ENCODE measurements at regions not wholly inside any gene's neighbourhood (a gene's known extent, or its start where the extent isn't known, plus 50 kb on each side); places are given as distances from the start of the nearest gene placed in this dataset.
"Not testable (repeated sequence)": the region's sequence is repeated elsewhere in the genome, so short reads cannot be mapped to it uniquely, and the experiment has no call there.

GRCh38 chr5:116872486-116872885 lies 297.9 kb upstream of the SEMA6A start:
- ATAC-seq (no peak), DNase-seq (ENCODE audit: low spot score) (no peak)
- intact Hi-C loops (cut with DNase I): no loop called here

- intact Hi-C loops (cut with DNase I); DNase-seq (ENCODE audit: low spot score); ATAC-seq: not testable (repeated sequence)
Measured at GRCh38 chr5:116867825-116868224, 293.2 kb upstream of the SEMA6A start.

- no peak for DNase-seq (ENCODE audit: low spot score)
- intact Hi-C loops (cut with DNase I): no loop called here
- no peak for ATAC-seq
Measured at GRCh38 chr5:116865651-116866050, 291.0 kb upstream of the SEMA6A start.

GRCh38 chr5:116864838-116865190 lies 290.2 kb upstream of the SEMA6A start:
- intact Hi-C loops (cut with DNase I): no loop called here
- no peak for ATAC-seq
- DNase-seq (ENCODE audit: low spot score): no peak

GRCh38 chr5:116864157-116864837 lies 289.7 kb upstream of the SEMA6A start:
- intact Hi-C loops (cut with DNase I): no loop called here
- ATAC-seq: peak; percentile 20
- no peak for DNase-seq (ENCODE audit: low spot score)

- no peak for ATAC-seq
- no peak for DNase-seq (ENCODE audit: low spot score)
- intact Hi-C loops (cut with DNase I): no loop called here
Measured at GRCh38 chr5:116862632-116863455, 288.2 kb upstream of the SEMA6A start.

GRCh38 chr5:116861666-116862065 lies 287.0 kb upstream of the SEMA6A start:
- DNase-seq (ENCODE audit: low spot score) (no peak), ATAC-seq (no peak)
- intact Hi-C loops (cut with DNase I): no loop called here

GRCh38 chr5:116861097-116861496 lies 286.5 kb upstream of the SEMA6A start:
- ATAC-seq (no peak), DNase-seq (ENCODE audit: low spot score) (no peak)
- intact Hi-C loops (cut with DNase I): no loop called here

GRCh38 chr5:116859666-116860320 lies 285.2 kb upstream of the SEMA6A start:
- no peak for ATAC-seq
- intact Hi-C loops (cut with DNase I): no loop called here

GRCh38 chr5:116858705-116859333 lies 284.2 kb upstream of the SEMA6A start:
- no peak for ATAC-seq
- intact Hi-C loops (cut with DNase I): no loop called here
- no peak for DNase-seq (ENCODE audit: low spot score)

More at GRCh38 chr5:116859666-116860320, 285.2 kb upstream of the SEMA6A start:
- no peak for DNase-seq (ENCODE audit: low spot score)

- ATAC-seq; intact Hi-C loops (cut with DNase I); DNase-seq (ENCODE audit: low spot score): not testable (repeated sequence)
Measured at GRCh38 chr5:116858020-116858419, 283.4 kb upstream of the SEMA6A start.

GRCh38 chr5:116856271-116856670 lies 281.6 kb upstream of the SEMA6A start:
- intact Hi-C loops (cut with DNase I): no loop called here
- ATAC-seq (no peak), DNase-seq (ENCODE audit: low spot score) (no peak)

GRCh38 chr5:116853992-116854391 lies 279.4 kb upstream of the SEMA6A start:
- intact Hi-C loops (cut with DNase I): no loop called here
- ATAC-seq: no peak
- no peak for DNase-seq (ENCODE audit: low spot score)

- DNase-seq (ENCODE audit: low spot score): no peak
- no peak for ATAC-seq
- intact Hi-C loops (cut with DNase I): no loop called here
Measured at GRCh38 chr5:116848954-116849581, 274.4 kb upstream of the SEMA6A start.

GRCh38 chr5:116847960-116848359 lies 273.3 kb upstream of the SEMA6A start:
- intact Hi-C loops (cut with DNase I): no loop called here
- DNase-seq (ENCODE audit: low spot score) (no peak), ATAC-seq (no peak)

- ATAC-seq: no peak
- intact Hi-C loops (cut with DNase I): no loop called here
Measured at GRCh38 chr5:116844015-116844414, 269.4 kb upstream of the SEMA6A start.

GRCh38 chr5:116842514-116842961 lies 267.9 kb upstream of the SEMA6A start:
- intact Hi-C loops (cut with DNase I): no loop called here
- no peak for DNase-seq (ENCODE audit: low spot score)
- ATAC-seq: no peak

More at GRCh38 chr5:116844015-116844414, 269.4 kb upstream of the SEMA6A start:
- no peak for DNase-seq (ENCODE audit: low spot score)

GRCh38 chr5:116841734-116842133 lies 267.1 kb upstream of the SEMA6A start:
- intact Hi-C loops (cut with DNase I): no loop called here
- DNase-seq (ENCODE audit: low spot score): no peak
- ATAC-seq: no peak

GRCh38 chr5:116838011-116838536 lies 263.5 kb upstream of the SEMA6A start:
- DNase-seq (ENCODE audit: low spot score) (no peak), ATAC-seq (peak; percentile 39)
- intact Hi-C loops (cut with DNase I): no loop called here

Measured in sciatic nerve (tissue), 2 donors.